ENCODE measurements at regions not wholly inside any gene's neighbourhood (a gene's known extent, or its start where the extent isn't known, plus 50 kb on each side); places are given as distances from the start of the nearest gene placed in this dataset.

DNA sequence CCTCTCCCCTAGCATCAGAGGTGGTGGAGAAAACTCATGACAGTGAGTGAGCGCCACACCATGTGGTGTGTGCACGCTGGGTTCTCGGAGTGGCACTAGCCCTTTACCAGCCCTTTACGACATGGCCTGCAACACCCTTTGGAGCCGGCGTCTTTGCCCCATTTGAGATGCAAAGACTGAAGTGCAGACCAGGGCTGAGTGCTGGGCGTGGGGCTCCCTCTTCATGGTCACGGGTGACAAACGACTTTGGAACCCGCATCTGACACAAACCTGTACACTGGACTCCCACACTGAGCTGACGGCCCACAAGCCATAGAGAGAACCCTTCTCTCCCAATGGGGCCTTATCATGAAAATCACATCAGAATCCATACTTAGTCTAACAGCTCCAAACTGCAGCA, 76.8 kb upstream of the ALDH1L1 start:
- TF ChIP-seq, protein P1, sequence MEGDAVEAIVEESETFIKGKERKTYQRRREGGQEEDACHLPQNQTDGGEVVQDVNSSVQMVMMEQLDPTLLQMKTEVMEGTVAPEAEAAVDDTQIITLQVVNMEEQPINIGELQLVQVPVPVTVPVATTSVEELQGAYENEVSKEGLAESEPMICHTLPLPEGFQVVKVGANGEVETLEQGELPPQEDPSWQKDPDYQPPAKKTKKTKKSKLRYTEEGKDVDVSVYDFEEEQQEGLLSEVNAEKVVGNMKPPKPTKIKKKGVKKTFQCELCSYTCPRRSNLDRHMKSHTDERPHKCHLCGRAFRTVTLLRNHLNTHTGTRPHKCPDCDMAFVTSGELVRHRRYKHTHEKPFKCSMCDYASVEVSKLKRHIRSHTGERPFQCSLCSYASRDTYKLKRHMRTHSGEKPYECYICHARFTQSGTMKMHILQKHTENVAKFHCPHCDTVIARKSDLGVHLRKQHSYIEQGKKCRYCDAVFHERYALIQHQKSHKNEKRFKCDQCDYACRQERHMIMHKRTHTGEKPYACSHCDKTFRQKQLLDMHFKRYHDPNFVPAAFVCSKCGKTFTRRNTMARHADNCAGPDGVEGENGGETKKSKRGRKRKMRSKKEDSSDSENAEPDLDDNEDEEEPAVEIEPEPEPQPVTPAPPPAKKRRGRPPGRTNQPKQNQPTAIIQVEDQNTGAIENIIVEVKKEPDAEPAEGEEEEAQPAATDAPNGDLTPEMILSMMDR (conservative IDR thresholded peaks at IDR 0.05) = no peak
- TF ChIP-seq EZH2 (IDR thresholded peaks at IDR 0.05; ENCODE audit: low read depth) = no peak

Data from PC-9 (cell line).